Endothelial cell (in vitro differentiated cells): ENCODE measurements at regions not wholly inside any gene's neighbourhood (a gene's known extent, or its start where the extent isn't known, plus 50 kb on each side); places are given as distances from the start of the nearest gene placed in this dataset.

Experiments used
- DNase-seq: peaks from one replicate; pipeline ENCODE4 v3.0.0; 2021; ENCODE audit warnings: low spot score
- H3K27ac Mint-ChIP-seq: one replicate; pipeline ENCODE4 v1.8.0; 2021; ENCODE audit warnings: mixed read lengths, inconsistent platforms; ENCODE audit not compliant: unreplicated experiment
- H3K27me3 Mint-ChIP-seq: one replicate; pipeline ENCODE4 v1.8.0; 2021; ENCODE audit warnings: mild to moderate bottlenecking, moderate library complexity, mixed read lengths, inconsistent platforms; ENCODE audit not compliant: unreplicated experiment
- H3K36me3 Mint-ChIP-seq: one replicate; pipeline ENCODE4 v1.8.0; 2021; ENCODE audit warnings: mild to moderate bottlenecking, low read depth, mixed read lengths, inconsistent platforms; ENCODE audit not compliant: unreplicated experiment
- H3K4me1 Mint-ChIP-seq: one replicate; pipeline ENCODE4 v1.8.0; 2021; ENCODE audit warnings: mild to moderate bottlenecking, mixed read lengths, inconsistent platforms; ENCODE audit not compliant: unreplicated experiment
- H3K4me3 Mint-ChIP-seq: one replicate; pipeline ENCODE4 v1.8.0; 2021; ENCODE audit warnings: mild to moderate bottlenecking, mixed read lengths, inconsistent platforms; ENCODE audit not compliant: unreplicated experiment
- H3K9me3 Mint-ChIP-seq: one replicate; pipeline ENCODE4 v1.8.0; 2021; ENCODE audit warnings: mixed read lengths, inconsistent platforms; ENCODE audit not compliant: unreplicated experiment
- TF ChIP-seq, protein P1 (sequence below): fragments of 200-600 bp; sonication (generic); IDR thresholded peaks from one replicate; pipeline ENCODE4 v1.5.0; 2021; ENCODE audit warnings: antibody characterized with exemption; ENCODE audit not compliant: unreplicated experiment

DNA sequence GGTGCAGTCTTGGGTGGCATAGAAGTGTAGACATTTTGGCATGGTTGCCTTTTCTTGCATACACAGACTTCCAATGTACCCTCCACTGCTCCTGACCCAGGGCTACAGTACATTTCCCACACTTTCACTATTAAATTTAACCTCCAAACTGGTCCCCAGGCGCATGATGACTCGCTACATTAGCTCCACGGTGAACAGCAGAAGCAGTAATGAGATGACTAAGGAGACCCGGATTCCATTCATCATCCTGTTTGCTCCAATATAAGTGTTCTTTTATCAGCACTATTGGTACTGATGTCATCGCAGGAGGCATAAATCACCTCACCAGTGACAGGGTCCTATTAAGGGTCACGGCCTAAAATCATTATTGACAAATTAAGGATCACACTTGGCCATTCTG, 316.5 kb downstream of the EN1 start:
- H3K27ac Mint-ChIP-seq: no peak overlapping the region
- DNase-seq: no peak
- no peak overlapping the region for H3K4me3 Mint-ChIP-seq
- H3K4me1 Mint-ChIP-seq: no peaks in the 10 kb centered on the region
- TF ChIP-seq, protein P1, sequence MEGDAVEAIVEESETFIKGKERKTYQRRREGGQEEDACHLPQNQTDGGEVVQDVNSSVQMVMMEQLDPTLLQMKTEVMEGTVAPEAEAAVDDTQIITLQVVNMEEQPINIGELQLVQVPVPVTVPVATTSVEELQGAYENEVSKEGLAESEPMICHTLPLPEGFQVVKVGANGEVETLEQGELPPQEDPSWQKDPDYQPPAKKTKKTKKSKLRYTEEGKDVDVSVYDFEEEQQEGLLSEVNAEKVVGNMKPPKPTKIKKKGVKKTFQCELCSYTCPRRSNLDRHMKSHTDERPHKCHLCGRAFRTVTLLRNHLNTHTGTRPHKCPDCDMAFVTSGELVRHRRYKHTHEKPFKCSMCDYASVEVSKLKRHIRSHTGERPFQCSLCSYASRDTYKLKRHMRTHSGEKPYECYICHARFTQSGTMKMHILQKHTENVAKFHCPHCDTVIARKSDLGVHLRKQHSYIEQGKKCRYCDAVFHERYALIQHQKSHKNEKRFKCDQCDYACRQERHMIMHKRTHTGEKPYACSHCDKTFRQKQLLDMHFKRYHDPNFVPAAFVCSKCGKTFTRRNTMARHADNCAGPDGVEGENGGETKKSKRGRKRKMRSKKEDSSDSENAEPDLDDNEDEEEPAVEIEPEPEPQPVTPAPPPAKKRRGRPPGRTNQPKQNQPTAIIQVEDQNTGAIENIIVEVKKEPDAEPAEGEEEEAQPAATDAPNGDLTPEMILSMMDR: no peak
- no peaks in the 10 kb centered on the region for H3K36me3 Mint-ChIP-seq
- H3K9me3 Mint-ChIP-seq: no peaks in the 10 kb centered on the region
- H3K27me3 Mint-ChIP-seq: no peaks in the 10 kb centered on the region

DNA sequence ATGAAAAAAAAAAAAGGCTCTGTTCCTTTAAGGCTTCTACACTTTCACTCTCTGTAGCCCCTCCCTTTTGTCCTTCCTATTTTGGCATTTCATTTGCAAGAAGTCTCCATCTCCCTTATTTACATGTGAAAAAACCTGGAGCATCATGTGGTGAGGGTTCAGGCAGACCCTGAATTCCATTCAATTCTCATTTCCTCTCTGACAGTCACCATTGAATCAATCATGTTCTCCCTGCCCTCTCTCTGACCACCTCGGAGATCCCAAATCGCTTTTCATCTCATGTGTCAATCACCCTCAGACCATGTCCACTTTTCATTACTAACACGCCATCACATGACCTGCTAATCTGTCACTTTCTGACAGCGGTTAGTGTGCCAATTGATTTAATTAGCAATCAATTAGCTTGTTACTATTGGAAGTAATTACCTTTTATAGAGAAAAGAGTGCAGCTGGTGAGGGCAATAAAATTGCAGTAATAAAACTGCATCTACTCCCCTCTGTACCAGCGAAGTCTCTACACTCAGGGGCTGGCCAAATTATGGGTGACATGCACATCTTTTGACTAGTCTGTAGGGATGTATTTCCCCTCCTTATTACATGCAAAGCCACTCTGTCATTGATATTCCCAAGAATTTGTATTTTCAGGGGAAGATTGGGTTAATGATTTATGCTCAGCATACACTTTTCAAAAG, 317.4 kb downstream of the EN1 start:
- Mint-ChIP-seq H3K27ac (no peak overlapping the region), H3K4me3 (no peak overlapping the region)
- TF ChIP-seq, protein P1: no peak

DNA sequence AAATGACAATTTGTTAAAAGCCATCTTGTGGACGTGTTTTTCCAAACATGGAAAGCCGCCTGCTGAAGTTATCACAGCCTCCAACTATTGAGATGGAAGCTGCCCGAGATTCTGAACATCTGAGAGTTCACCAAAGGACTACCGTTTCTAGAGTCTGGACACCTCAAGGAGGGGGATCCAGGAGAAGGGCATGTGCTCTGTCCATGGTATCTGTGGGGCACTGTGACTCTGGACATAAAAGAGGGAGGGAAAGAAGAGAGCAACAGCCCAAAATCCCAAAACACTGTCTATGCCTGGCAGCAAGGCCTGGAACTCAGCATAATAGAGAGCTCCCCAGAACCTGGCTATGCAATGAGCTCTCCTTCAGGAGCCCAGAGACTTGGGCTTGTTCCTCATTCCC, 319.9 kb downstream of the EN1 start:
- TF ChIP-seq, protein P1: no peak
- Mint-ChIP-seq H3K36me3 (no peaks in the 10 kb centered on the region), H3K27me3 (no peaks in the 10 kb centered on the region), H3K9me3 (no peaks in the 10 kb centered on the region), H3K4me1 (no peaks in the 10 kb centered on the region), H3K4me3 (no peak overlapping the region), H3K27ac (no peak overlapping the region)
- DNase-seq: no peak

More for the DNA sequence above, 317.4 kb downstream of the EN1 start:
- Mint-ChIP-seq H3K4me1 (no peaks in the 10 kb centered on the region), H3K36me3 (no peaks in the 10 kb centered on the region), H3K27me3 (no peaks in the 10 kb centered on the region), H3K9me3 (no peaks in the 10 kb centered on the region)
- no peak for DNase-seq

DNA sequence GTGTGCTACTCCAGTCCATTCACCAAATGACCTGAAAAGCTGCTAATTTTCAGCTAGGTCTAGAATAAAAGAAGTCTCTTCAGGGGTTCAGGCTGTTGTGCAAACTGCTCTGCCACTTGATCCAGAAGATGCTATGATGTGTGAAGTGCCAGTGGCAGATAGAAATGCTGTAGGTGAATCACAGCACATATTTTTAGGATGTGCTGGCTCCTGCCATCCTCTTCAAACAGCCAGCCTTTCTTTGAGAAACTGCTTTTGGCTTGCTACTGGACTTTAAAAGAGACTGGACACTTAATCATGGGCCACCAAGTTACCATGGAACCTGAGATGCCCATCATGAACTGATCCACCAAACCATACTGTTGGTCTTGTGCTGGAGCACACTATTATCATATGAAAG, 322.1 kb downstream of the EN1 start:
- no peaks in the 10 kb centered on the region for H3K4me1 Mint-ChIP-seq
- no peaks in the 10 kb centered on the region for H3K9me3 Mint-ChIP-seq
- peaks cover 3% of the 10 kb centered on the region for H3K27me3 Mint-ChIP-seq
- no peak overlapping the region for H3K27ac Mint-ChIP-seq
- H3K4me3 Mint-ChIP-seq: no peak overlapping the region
- DNase-seq: no peak
- H3K36me3 Mint-ChIP-seq: no peaks in the 10 kb centered on the region
- TF ChIP-seq, protein P1: no peak

DNA sequence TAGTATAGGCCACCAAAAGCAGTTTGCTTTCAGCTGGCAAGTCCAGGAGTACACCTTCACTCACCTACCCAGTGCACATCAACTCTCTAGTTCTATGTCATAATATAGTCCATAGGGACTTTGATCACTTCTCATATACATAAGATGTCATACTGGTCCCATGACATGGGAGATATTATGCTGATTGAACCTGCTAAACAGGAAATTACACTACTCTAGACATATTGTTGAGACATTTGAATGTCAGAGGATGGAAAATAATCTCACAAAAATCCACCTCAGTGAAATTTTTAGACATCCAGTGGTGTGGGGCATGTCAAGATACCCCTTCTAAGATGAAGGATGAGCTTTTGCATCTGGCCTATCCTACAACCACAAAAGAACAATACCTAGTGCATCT, 322.5 kb downstream of the EN1 start:
- TF ChIP-seq, protein P1: no peak
- peaks cover 3% of the 10 kb centered on the region for H3K27me3 Mint-ChIP-seq
- no peaks in the 10 kb centered on the region for H3K36me3 Mint-ChIP-seq
- DNase-seq: no peak
- no peaks in the 10 kb centered on the region for H3K4me1 Mint-ChIP-seq
- no peak overlapping the region for H3K4me3 Mint-ChIP-seq
- H3K9me3 Mint-ChIP-seq: no peaks in the 10 kb centered on the region
- H3K27ac Mint-ChIP-seq: no peak overlapping the region
